HEK293 (cell line): ENCODE measurements at regions not wholly inside any gene's neighbourhood (a gene's known extent, or its start where the extent isn't known, plus 50 kb on each side); places are given as distances from the start of the nearest gene placed in this dataset.

Source experiments
- CTCF ChIA-PET: fragments of 350-600 bp; formaldehyde crosslinking; extraction: SDS; loops from one replicate; lab custom pipeline; 2021; ENCODE audit warnings: antibody characterized with exemption; lab: Yijun Ruan, JAX
- POLR2A ChIA-PET: fragments of 300-600 bp; formaldehyde crosslinking; extraction: SDS; loops from one replicate; lab custom pipeline; 2020; ENCODE audit warnings: antibody characterized with exemption, inconsistent platforms; lab: Yijun Ruan, JAX
- H3K27ac ChIP-seq: fragments of 200-500 bp; sonication (Bioruptor generic); 2 replicates; pipeline ENCODE4 v1.5.1; 2014; ENCODE audit warnings: low read depth, low read length, control low read depth, inconsistent platforms; ENCODE audit errors: extremely low read depth
- H3K36me3 ChIP-seq, 2 experiments: fragments of 200-500 bp in 1 of 2; sonication (Bioruptor generic) in 1 of 2; 1 replicate in 1 of 2; 2 replicates in 1 of 2; pipeline ENCODE4 v1.5.1; 2014 to 2017; ENCODE audit warnings: inconsistent platforms in 2 of 2, low read length in 2 of 2; ENCODE audit not compliant: control insufficient read depth in 2 of 2, insufficient read depth in 1 of 2
- H3K4me1 ChIP-seq: fragments of 200-500 bp; sonication (Bioruptor generic); 2 replicates; pipeline ENCODE4 v1.5.1; 2014; ENCODE audit warnings: mild to moderate bottlenecking, low read length, inconsistent platforms; ENCODE audit not compliant: control insufficient read depth, insufficient read depth
- H3K4me3 ChIP-seq: 2 replicates; pipeline ENCODE4 v1.5.1; 2011; ENCODE audit warnings: low read depth, mild to moderate bottlenecking, control low read depth, low read length, moderate library complexity
- H3K9me3 ChIP-seq: fragments of 200-500 bp; sonication (Bioruptor generic); 2 replicates; pipeline ENCODE4 v1.5.1; 2014; ENCODE audit warnings: low read depth, low read length, inconsistent platforms; ENCODE audit not compliant: control insufficient read depth, insufficient read depth
- KLF10 ChIP-seq: fragments of 450-650 bp; IDR thresholded peaks from 2 replicates; pipeline ENCODE4 v1.5.1; 2018; ENCODE audit warnings: missing biosample characterization, mild to moderate bottlenecking, missing genetic modification characterization
- SCRT1 ChIP-seq: fragments of 450-650 bp; formaldehyde crosslinking; IDR thresholded peaks from 2 replicates; pipeline ENCODE4 v1.5.1; 2016; ENCODE audit warnings: missing biosample characterization, missing genetic modification characterization, borderline replicate concordance
- WT1 ChIP-seq: fragments of 450-650 bp; formaldehyde crosslinking; IDR thresholded peaks from 2 replicates; pipeline ENCODE4 v1.5.1; 2016; ENCODE audit warnings: missing biosample characterization, missing genetic modification characterization
- ZFP37 ChIP-seq: fragments of 450-650 bp; formaldehyde crosslinking; IDR thresholded peaks from 2 replicates; pipeline ENCODE4 v1.5.1; 2016; ENCODE audit warnings: missing biosample characterization, missing genetic modification characterization
- ZFP41 ChIP-seq: fragments of 450-650 bp; formaldehyde crosslinking; IDR thresholded peaks from 2 replicates; pipeline ENCODE4 v1.5.1; 2016; ENCODE audit warnings: missing biosample characterization, missing genetic modification characterization, borderline replicate concordance
- ZNF114 ChIP-seq: fragments of 450-650 bp; formaldehyde crosslinking; IDR thresholded peaks from 2 replicates; pipeline ENCODE4 v1.5.0; 2017; ENCODE audit warnings: missing biosample characterization, missing genetic modification characterization
- ZNF157 ChIP-seq: fragments of 450-650 bp; formaldehyde crosslinking; IDR thresholded peaks from 2 replicates; pipeline ENCODE4 v1.5.1; 2016; ENCODE audit warnings: missing biosample characterization, missing genetic modification characterization
- ZNF248 ChIP-seq: fragments of 450-650 bp; formaldehyde crosslinking; IDR thresholded peaks from 2 replicates; pipeline ENCODE4 v1.5.1; 2017; ENCODE audit warnings: missing biosample characterization, missing genetic modification characterization
- ZNF266 ChIP-seq: fragments of 450-650 bp; formaldehyde crosslinking; IDR thresholded peaks from 2 replicates; pipeline ENCODE4 v1.5.1; 2016; ENCODE audit warnings: missing biosample characterization, missing genetic modification characterization, low read depth
- ZNF274 ChIP-seq, 2 experiments: fragments of 200-500 bp in 1 of 2; fragments of 450-650 bp in 1 of 2; sonication (Bioruptor generic) in 1 of 2; formaldehyde crosslinking in 1 of 2; IDR thresholded peaks; 2 replicates each; pipeline versions ENCODE4 v1.5.1 to v1.6.1; 2014 to 2016; ENCODE audit warnings: borderline replicate concordance in 1 of 2, inconsistent platforms in 1 of 2, low read length in 1 of 2, missing biosample characterization in 1 of 2, missing genetic modification characterization in 1 of 2
- ZNF302 ChIP-seq: fragments of 450-650 bp; formaldehyde crosslinking; IDR thresholded peaks from 2 replicates; pipeline ENCODE4 v1.5.1; 2016; ENCODE audit warnings: missing biosample characterization, missing genetic modification characterization, low read depth
- ZNF354C ChIP-seq: fragments of 450-650 bp; formaldehyde crosslinking; IDR thresholded peaks from 2 replicates; pipeline ENCODE4 v1.5.1; 2016; ENCODE audit warnings: missing biosample characterization, missing genetic modification characterization, low read depth, borderline replicate concordance
- ZNF37A ChIP-seq: fragments of 450-650 bp; IDR thresholded peaks from 2 replicates; pipeline ENCODE4 v1.5.1; 2018; ENCODE audit warnings: missing biosample characterization, missing genetic modification characterization
- ZNF416 ChIP-seq: fragments of 450-650 bp; formaldehyde crosslinking; IDR thresholded peaks from 2 replicates; pipeline ENCODE4 v1.5.1; 2016; ENCODE audit warnings: missing biosample characterization, missing genetic modification characterization
- ZNF560 ChIP-seq: fragments of 450-650 bp; formaldehyde crosslinking; IDR thresholded peaks from 2 replicates; pipeline ENCODE4 v1.5.1; 2017; ENCODE audit warnings: missing biosample characterization, missing genetic modification characterization, borderline replicate concordance
- ZNF610 ChIP-seq: fragments of 450-650 bp; formaldehyde crosslinking; IDR thresholded peaks from 2 replicates; pipeline ENCODE4 v1.5.1; 2016; ENCODE audit warnings: missing biosample characterization, missing genetic modification characterization, borderline replicate concordance
- ZNF621 ChIP-seq: fragments of 450-650 bp; formaldehyde crosslinking; IDR thresholded peaks from 2 replicates; pipeline ENCODE4 v1.5.1; 2017; ENCODE audit warnings: missing biosample characterization, missing genetic modification characterization
- ZNF623 ChIP-seq: fragments of 450-650 bp; formaldehyde crosslinking; IDR thresholded peaks from 2 replicates; pipeline ENCODE4 v1.5.1; 2016; ENCODE audit warnings: missing biosample characterization, missing genetic modification characterization
- ZNF664 ChIP-seq: fragments of 450-650 bp; formaldehyde crosslinking; IDR thresholded peaks from 2 replicates; pipeline ENCODE4 v1.5.1; 2016; ENCODE audit warnings: missing biosample characterization, missing genetic modification characterization
- ZNF747 ChIP-seq: fragments of 450-650 bp; formaldehyde crosslinking; IDR thresholded peaks from 2 replicates; pipeline ENCODE4 v1.5.1; 2016; ENCODE audit warnings: missing biosample characterization, missing genetic modification characterization
- ZSCAN30 ChIP-seq: fragments of 450-650 bp; IDR thresholded peaks from 2 replicates; pipeline ENCODE4 v1.5.1; 2018; ENCODE audit warnings: missing biosample characterization, mild to moderate bottlenecking, missing genetic modification characterization, moderate library complexity
- TF ChIP-seq, protein P1 (sequence below): fragments of 450-650 bp; formaldehyde crosslinking; IDR thresholded peaks from 2 replicates; pipeline ENCODE4 v1.5.1; 2017; ENCODE audit warnings: missing biosample characterization, missing genetic modification characterization
- TF ChIP-seq, protein P2 (sequence below): fragments of 450-650 bp; formaldehyde crosslinking; IDR thresholded peaks from 2 replicates; pipeline ENCODE4 v1.5.1; 2016; ENCODE audit warnings: missing biosample characterization, missing genetic modification characterization
- TF ChIP-seq, protein P3 (sequence below): fragments of 450-650 bp; formaldehyde crosslinking; IDR thresholded peaks from 2 replicates; pipeline ENCODE4 v1.5.1; 2016; ENCODE audit warnings: missing biosample characterization, missing genetic modification characterization

DNA sequence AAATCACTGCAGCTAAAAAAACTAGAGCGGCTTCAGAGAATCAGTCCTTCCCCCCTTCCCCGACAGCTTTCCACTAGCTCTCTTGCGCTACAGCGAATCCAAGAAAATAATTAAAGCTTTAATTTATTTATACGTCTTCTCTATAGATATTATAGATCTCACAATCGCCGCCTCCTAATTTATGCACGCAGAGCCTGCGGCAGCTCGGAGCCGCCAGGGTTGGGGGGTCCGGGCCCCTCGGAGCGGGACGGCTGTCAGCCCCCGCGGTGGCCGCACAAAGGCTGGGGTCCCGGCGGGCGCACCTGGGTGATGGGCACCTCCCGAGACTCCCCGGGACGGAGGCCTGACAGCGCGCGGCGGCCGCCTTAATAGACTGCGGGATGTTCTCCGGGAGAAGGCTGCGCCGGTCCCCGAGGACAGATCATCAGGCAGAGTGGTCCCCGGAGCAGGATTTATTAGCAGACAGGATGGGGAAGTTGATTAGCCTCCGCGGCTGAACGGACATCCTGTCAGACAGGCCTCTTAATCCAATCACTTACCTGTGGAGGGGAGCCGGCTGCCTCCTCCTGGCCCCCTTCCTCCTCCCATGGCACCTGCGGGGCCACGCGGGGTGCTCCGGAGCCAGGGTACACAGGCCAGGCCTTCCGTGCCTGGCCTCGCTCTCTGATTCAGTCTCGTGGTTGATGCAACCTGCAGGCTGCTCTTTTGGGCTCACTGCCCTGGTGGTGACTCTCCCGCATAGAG, 166.8 kb downstream of the MELK start:
- no peak overlapping the region for H3K4me3 ChIP-seq
- CTCF ChIA-PET = interaction anchor here (0.6 to 1.1 kb wide), 2 partner anchors 11 to 82 kb away, joined by 3 to 5 read pairs; no protein-coding TSS in a partner anchor
- TF ChIP-seq ZNF274 (IDR thresholded peaks at IDR 0.05; ENCODE audit: low read length) = no peak
- TF ChIP-seq ZNF274 (tag by site-specific recombination; IDR thresholded peaks at IDR 0.05; ENCODE audit: borderline replicate concordance) = no peak
- TF ChIP-seq, protein P1, sequence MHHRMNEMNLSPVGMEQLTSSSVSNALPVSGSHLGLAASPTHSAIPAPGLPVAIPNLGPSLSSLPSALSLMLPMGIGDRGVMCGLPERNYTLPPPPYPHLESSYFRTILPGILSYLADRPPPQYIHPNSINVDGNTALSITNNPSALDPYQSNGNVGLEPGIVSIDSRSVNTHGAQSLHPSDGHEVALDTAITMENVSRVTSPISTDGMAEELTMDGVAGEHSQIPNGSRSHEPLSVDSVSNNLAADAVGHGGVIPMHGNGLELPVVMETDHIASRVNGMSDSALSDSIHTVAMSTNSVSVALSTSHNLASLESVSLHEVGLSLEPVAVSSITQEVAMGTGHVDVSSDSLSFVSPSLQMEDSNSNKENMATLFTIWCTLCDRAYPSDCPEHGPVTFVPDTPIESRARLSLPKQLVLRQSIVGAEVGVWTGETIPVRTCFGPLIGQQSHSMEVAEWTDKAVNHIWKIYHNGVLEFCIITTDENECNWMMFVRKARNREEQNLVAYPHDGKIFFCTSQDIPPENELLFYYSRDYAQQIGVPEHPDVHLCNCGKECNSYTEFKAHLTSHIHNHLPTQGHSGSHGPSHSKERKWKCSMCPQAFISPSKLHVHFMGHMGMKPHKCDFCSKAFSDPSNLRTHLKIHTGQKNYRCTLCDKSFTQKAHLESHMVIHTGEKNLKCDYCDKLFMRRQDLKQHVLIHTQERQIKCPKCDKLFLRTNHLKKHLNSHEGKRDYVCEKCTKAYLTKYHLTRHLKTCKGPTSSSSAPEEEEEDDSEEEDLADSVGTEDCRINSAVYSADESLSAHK (tag by site-specific recombination) = no peak
- TF ChIP-seq ZNF623 (tag by site-specific recombination) = no peak
- TF ChIP-seq, protein P2, sequence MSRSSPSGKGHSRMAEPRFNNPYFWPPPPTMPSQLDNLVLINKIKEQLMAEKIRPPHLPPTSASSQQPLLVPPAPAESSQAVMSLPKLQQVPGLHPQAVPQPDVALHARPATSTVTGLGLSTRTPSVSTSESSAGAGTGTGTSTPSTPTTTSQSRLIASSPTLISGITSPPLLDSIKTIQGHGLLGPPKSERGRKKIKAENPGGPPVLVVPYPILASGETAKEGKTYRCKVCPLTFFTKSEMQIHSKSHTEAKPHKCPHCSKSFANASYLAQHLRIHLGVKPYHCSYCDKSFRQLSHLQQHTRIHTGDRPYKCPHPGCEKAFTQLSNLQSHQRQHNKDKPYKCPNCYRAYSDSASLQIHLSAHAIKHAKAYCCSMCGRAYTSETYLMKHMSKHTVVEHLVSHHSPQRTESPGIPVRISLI (tag by site-specific recombination) = no peak
- TF ChIP-seq ZFP37 (tag by site-specific recombination) = no peak
- TF ChIP-seq ZNF664 (tag by site-specific recombination) = no peak
- no peaks in the 10 kb centered on the region for H3K4me1 ChIP-seq
- POLR2A ChIA-PET = no interaction called here
- H3K9me3 ChIP-seq = no peaks in the 10 kb centered on the region
- no peaks in the 10 kb centered on the region for H3K36me3 ChIP-seq
- no peak overlapping the region for H3K27ac ChIP-seq

DNA sequence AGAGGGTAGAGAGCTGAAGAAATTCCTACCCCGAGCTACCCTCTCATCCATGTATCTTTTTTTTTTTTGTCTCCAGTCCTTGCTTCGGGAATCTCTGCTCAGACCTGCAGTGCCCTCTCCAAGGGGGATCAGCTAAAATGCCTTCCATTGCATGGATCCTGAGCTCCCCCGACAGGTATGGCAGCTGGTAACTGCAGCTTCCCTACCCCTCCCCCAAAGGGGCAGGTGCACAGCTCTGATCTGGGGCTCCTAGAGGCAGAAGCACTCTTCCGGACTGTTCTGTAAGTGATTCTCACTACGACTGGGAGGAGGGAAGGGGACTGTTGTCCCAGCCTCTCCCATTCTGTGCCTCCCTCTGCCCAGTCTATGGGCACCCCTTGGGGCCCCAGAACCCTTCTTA, 169.6 kb downstream of the MELK start:
- H3K4me1 ChIP-seq = no peaks in the 10 kb centered on the region
- no peak overlapping the region for H3K4me3 ChIP-seq
- no peaks in the 10 kb centered on the region for H3K36me3 ChIP-seq
- ChIA-PET POLR2A (interaction anchor here (1.0 kb wide), 1 partner anchor 18 kb away, joined by 3 read pairs; no protein-coding TSS in a partner anchor), CTCF (interaction anchor here (0.6 to 1.0 kb wide), 3 partner anchors 13 to 412 kb away, joined by 3 to 4 read pairs (median 4); no protein-coding TSS in a partner anchor)
- H3K9me3 ChIP-seq = no peaks in the 10 kb centered on the region
- TF ChIP-seq ZNF416 (tag by site-specific recombination) = no peak
- TF ChIP-seq SCRT1 (tag by site-specific recombination) = no peak
- no peak for TF ChIP-seq ZNF560 (tag by site-specific recombination)
- no peak for TF ChIP-seq ZNF621 (tag by site-specific recombination)
- TF ChIP-seq ZNF354C = no peak
- no peak for TF ChIP-seq ZNF266 (tag by site-specific recombination)
- TF ChIP-seq ZNF157 (tag by site-specific recombination) = no peak
- TF ChIP-seq, protein P3, sequence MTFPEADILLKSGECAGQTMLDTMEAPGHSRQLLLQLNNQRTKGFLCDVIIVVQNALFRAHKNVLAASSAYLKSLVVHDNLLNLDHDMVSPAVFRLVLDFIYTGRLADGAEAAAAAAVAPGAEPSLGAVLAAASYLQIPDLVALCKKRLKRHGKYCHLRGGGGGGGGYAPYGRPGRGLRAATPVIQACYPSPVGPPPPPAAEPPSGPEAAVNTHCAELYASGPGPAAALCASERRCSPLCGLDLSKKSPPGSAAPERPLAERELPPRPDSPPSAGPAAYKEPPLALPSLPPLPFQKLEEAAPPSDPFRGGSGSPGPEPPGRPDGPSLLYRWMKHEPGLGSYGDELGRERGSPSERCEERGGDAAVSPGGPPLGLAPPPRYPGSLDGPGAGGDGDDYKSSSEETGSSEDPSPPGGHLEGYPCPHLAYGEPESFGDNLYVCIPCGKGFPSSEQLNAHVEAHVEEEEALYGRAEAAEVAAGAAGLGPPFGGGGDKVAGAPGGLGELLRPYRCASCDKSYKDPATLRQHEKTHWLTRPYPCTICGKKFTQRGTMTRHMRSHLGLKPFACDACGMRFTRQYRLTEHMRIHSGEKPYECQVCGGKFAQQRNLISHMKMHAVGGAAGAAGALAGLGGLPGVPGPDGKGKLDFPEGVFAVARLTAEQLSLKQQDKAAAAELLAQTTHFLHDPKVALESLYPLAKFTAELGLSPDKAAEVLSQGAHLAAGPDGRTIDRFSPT (tag by site-specific recombination) = no peak
- H3K27ac ChIP-seq = no peak overlapping the region

DNA sequence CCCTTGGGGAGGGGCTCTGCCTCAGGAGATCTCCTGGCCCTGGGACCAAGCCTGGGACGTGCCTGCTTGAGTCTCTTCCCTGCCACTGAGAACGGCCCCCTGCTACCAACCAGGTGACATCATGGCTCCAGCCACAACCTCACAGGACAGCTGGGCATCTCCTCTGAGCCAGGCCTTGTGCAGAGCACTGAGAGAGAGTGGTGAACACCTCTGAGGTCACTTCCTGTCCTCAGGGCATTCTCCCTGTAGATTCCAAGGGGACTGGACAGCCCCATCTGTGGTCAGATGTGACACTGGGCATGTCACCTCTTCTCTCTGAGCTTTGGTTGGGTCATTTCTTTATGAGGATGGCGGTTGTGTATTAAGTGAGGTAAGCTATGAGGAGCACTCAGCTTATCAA, 172.0 kb downstream of the MELK start:
- no peaks in the 10 kb centered on the region for H3K9me3 ChIP-seq
- ChIA-PET POLR2A (no interaction called here), CTCF (interaction anchor here (1.0 to 1.9 kb wide), 2 partner anchors 12 to 16 kb away, joined by 3 to 6 read pairs; no protein-coding TSS in a partner anchor)
- no peak overlapping the region for H3K27ac ChIP-seq
- H3K4me3 ChIP-seq = no peak overlapping the region
- H3K4me1 ChIP-seq = no peaks in the 10 kb centered on the region
- no peak for TF ChIP-seq ZNF302 (tag by site-specific recombination)
- no peak for TF ChIP-seq ZNF248 (tag by site-specific recombination)
- TF ChIP-seq ZNF747 (tag by site-specific recombination) = no peak
- no peak for TF ChIP-seq ZSCAN30 (tag by site-specific recombination)
- no peak for TF ChIP-seq WT1 (tag by site-specific recombination)
- TF ChIP-seq ZNF610 = no peak
- TF ChIP-seq KLF10 (tag by site-specific recombination) = no peak
- TF ChIP-seq ZFP41 (tag by site-specific recombination) = no peak
- no peak for TF ChIP-seq ZNF37A (tag by site-specific recombination)
- TF ChIP-seq ZNF114 (tag by site-specific recombination) = no peak
- no peaks in the 10 kb centered on the region for H3K36me3 ChIP-seq
